ENCODE measurements at regions not wholly inside any gene's neighbourhood (a gene's known extent, or its start where the extent isn't known, plus 50 kb on each side); places are given as distances from the start of the nearest gene placed in this dataset.

DNA sequence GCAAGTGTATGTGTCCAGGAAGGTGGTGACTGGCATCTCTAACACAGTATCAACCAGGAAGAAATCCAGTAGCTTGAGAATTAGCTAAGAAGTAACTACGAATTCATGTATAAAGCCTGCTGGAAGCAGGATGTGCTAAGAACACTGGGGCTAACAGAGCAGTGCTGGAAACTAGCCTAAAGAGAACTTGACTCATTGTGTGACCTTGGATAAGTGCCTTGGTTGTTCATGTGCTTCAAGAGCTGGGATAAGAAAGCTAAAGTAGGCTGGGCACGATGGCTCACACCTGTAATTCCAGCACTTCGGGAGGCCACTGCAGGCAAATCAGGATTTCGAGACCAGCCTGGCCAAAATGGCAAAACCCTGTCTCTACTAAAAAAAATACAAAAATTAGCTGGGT, 186.9 kb downstream of the RRAGC start:
- no peak overlapping the region for H3K27ac ChIP-seq
- H3K9me3 ChIP-seq (ENCODE audit: insufficient read depth, low read depth) = no peaks in the 10 kb centered on the region
- ChIA-PET CTCF (no interaction called here), POLR2A (ENCODE audit: unreplicated experiment) (no interaction called here)
- no peak overlapping the region for H2AFZ ChIP-seq
- no TSS peak for BruUV-seq (replicated peaks)
- H3F3A ChIP-seq (ENCODE audit: insufficient read depth, low read depth) = no peaks in the 10 kb centered on the region
- TF ChIP-seq EZH2 (IDR thresholded peaks at IDR 0.05; ENCODE audit: low read depth) (no peak), CTCF (conservative IDR thresholded peaks at IDR 0.05) (no peak)
- no peak overlapping the region for H3K4me3 ChIP-seq
- DNase-seq = no peak
- H3K9me2 ChIP-seq (ENCODE audit: insufficient read depth) = no peaks in the 10 kb centered on the region
- H3K36me3 ChIP-seq (ENCODE audit: low read depth) = no peaks in the 10 kb centered on the region
- no peaks in the 10 kb centered on the region for H4K20me1 ChIP-seq (ENCODE audit: insufficient read depth)
- no peak overlapping the region for H3K4me2 ChIP-seq
- H3K27me3 ChIP-seq (ENCODE audit: insufficient read depth, low read depth) = peaks cover 7% of the 10 kb centered on the region
- intact Hi-C loops (cut with micrococcal nuclease; ENCODE audit: unreplicated experiment) = no loop called here
- no peaks in the 10 kb centered on the region for H3K4me1 ChIP-seq (replicated peaks; ENCODE audit: insufficient read depth)
- no peaks in the 10 kb centered on the region for H3K79me2 ChIP-seq (ENCODE audit: low read depth)

GRCh38 chr1:38671221-38671620, 188.4 kb downstream of the RRAGC start:
- intact Hi-C loops (cut with micrococcal nuclease; ENCODE audit: unreplicated experiment) = no loop called here
- ChIA-PET CTCF (no interaction called here), POLR2A (ENCODE audit: unreplicated experiment) (no interaction called here)
- Histone ChIP-seq H3K4me2 (no peak overlapping the region), H3K9me3 (ENCODE audit: insufficient read depth, low read depth) (no peaks in the 10 kb centered on the region), H3K27me3 (ENCODE audit: insufficient read depth, low read depth) (no peaks in the 10 kb centered on the region; the same call in 1 of the 2 replicates), H2AFZ (no peak overlapping the region), H3F3A (ENCODE audit: insufficient read depth, low read depth) (no peaks in the 10 kb centered on the region), H4K20me1 (ENCODE audit: insufficient read depth) (no peaks in the 10 kb centered on the region), H3K79me2 (ENCODE audit: low read depth) (no peaks in the 10 kb centered on the region), H3K4me1 (replicated peaks; ENCODE audit: insufficient read depth) (no peaks in the 10 kb centered on the region), H3K4me3 (no peak overlapping the region), H3K9me2 (ENCODE audit: insufficient read depth) (no peaks in the 10 kb centered on the region), H3K27ac (no peak overlapping the region), H3K36me3 (ENCODE audit: low read depth) (no peaks in the 10 kb centered on the region)
- no peak for DNase-seq
- BruUV-seq (replicated peaks) = no TSS peak
- no peak for TF ChIP-seq EZH2 (IDR thresholded peaks at IDR 0.05; ENCODE audit: low read depth)
- TF ChIP-seq CTCF (conservative IDR thresholded peaks at IDR 0.05) = no peak

GRCh38 chr1:38670544-38671122, 188.9 kb downstream of the RRAGC start:
- no TSS peak for BruUV-seq (replicated peaks)
- Histone ChIP-seq H3K9me3 (ENCODE audit: insufficient read depth, low read depth) (no peaks in the 10 kb centered on the region), H3K27ac (no peak overlapping the region), H3K4me1 (replicated peaks; ENCODE audit: insufficient read depth) (no peaks in the 10 kb centered on the region), H2AFZ (no peak overlapping the region), H3K79me2 (ENCODE audit: low read depth) (no peaks in the 10 kb centered on the region), H3K4me3 (no peak overlapping the region), H3K36me3 (ENCODE audit: low read depth) (no peaks in the 10 kb centered on the region), H3K27me3 (ENCODE audit: insufficient read depth, low read depth) (no peaks in the 10 kb centered on the region; the same call in 1 of the 2 replicates), H3F3A (ENCODE audit: insufficient read depth, low read depth) (no peaks in the 10 kb centered on the region), H4K20me1 (ENCODE audit: insufficient read depth) (no peaks in the 10 kb centered on the region), H3K9me2 (ENCODE audit: insufficient read depth) (no peaks in the 10 kb centered on the region), H3K4me2 (no peak overlapping the region)
- ChIA-PET POLR2A (ENCODE audit: unreplicated experiment) (no interaction called here), CTCF (no interaction called here)
- intact Hi-C loops (cut with micrococcal nuclease; ENCODE audit: unreplicated experiment) = no loop called here
- DNase-seq = no peak
- TF ChIP-seq EZH2 (IDR thresholded peaks at IDR 0.05; ENCODE audit: low read depth) = no peak
- TF ChIP-seq CTCF (conservative IDR thresholded peaks at IDR 0.05) = no peak

Data from PC-9 (cell line).